ENCODE measurements at regions not wholly inside any gene's neighbourhood (a gene's known extent, or its start where the extent isn't known, plus 50 kb on each side); places are given as distances from the start of the nearest gene placed in this dataset.

- DNase-seq (ENCODE audit: extremely low read depth, low read depth), result no peak
Measured at GRCh38 chr11:130816546-130817329, 99.5 kb downstream of the SNX19 start.

DNA sequence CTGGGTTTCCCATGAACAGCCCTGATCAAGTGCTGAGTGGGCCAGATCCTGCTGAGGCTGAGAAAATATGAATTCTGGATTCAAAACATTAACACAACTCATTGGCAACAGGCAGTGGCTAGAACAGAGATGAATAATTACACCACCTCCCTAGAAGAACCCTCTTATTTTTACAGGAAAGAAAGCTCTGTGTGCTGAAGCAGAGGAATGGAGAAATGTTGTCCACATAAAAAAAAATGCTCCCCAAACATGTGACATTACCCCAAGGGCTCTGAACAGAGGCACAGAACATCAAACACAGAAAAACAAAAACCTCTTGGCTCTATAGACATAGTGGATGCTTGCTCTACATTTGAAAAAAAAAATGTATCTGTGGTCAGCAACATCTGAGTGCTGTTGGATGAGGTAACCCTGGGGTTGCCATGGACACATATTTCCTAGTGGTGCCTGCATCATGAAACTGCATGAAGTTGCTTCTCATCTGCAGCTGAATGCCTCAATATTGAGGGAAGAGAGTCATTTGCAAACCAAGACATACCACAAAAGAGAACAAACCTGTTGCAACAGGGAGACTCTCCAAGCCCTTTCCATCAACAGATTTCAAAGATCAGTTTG lies 98.8 kb downstream of the SNX19 start:
- no peak for DNase-seq (ENCODE audit: extremely low read depth, low read depth)

- DNase-seq (ENCODE audit: extremely low read depth, low read depth), result no peak
Measured at GRCh38 chr11:130819625-130820024, 96.7 kb downstream of the SNX19 start.

Small RNA genes in the stretch of these regions (small RNA-seq; reads per million reads assigned to genes)
- 0 reads per million in 2 experiments for gene AP004371.1
- gene MIR8052, result 0 reads per million in 2 experiments
